ENCODE measurements at regions not wholly inside any gene's neighbourhood (a gene's known extent, or its start where the extent isn't known, plus 50 kb on each side); places are given as distances from the start of the nearest gene placed in this dataset.

GRCh38 chr3:18076301-18076700, 333.9 kb upstream of the TBC1D5 start:
- Mint-ChIP-seq H3K36me3 (no peaks in the 10 kb centered on the region), H3K4me1 (peaks cover 9% of the 10 kb centered on the region), H3K27ac (no peak overlapping the region), H3K27me3 (peaks cover 8% of the 10 kb centered on the region), H3K4me3 (no peak overlapping the region), H3K9me3 (no peaks in the 10 kb centered on the region)
- no peak for DNase-seq

- DNase-seq = no peak
- Mint-ChIP-seq H3K27me3 (peaks cover 8% of the 10 kb centered on the region), H3K9me3 (no peaks in the 10 kb centered on the region), H3K4me3 (no peak overlapping the region), H3K36me3 (no peaks in the 10 kb centered on the region), H3K4me1 (peaks cover 9% of the 10 kb centered on the region), H3K27ac (no peak overlapping the region)
Observed at GRCh38 chr3:18075799-18076198, 333.4 kb upstream of the TBC1D5 start.

- DNase-seq = no peak
- H3K36me3 Mint-ChIP-seq = no peaks in the 10 kb centered on the region
- H3K4me3 Mint-ChIP-seq = no peak overlapping the region
- peaks cover 5% of the 10 kb centered on the region for H3K4me1 Mint-ChIP-seq
- H3K9me3 Mint-ChIP-seq = no peaks in the 10 kb centered on the region
- no peaks in the 10 kb centered on the region for H3K27me3 Mint-ChIP-seq
- no peak overlapping the region for H3K27ac Mint-ChIP-seq
Observed at GRCh38 chr3:18071833-18072232, 329.4 kb upstream of the TBC1D5 start.

GRCh38 chr3:18070944-18071343, 328.5 kb upstream of the TBC1D5 start:
- Mint-ChIP-seq H3K4me3 (no peak overlapping the region), H3K27ac (no peak overlapping the region), H3K36me3 (no peaks in the 10 kb centered on the region), H3K4me1 (peaks cover 2% of the 10 kb centered on the region), H3K9me3 (no peaks in the 10 kb centered on the region), H3K27me3 (no peaks in the 10 kb centered on the region)
- no peak for DNase-seq

- Mint-ChIP-seq H3K27me3 (no peaks in the 10 kb centered on the region), H3K27ac (no peak overlapping the region), H3K4me1 (peaks cover 2% of the 10 kb centered on the region), H3K9me3 (no peaks in the 10 kb centered on the region), H3K4me3 (no peak overlapping the region), H3K36me3 (no peaks in the 10 kb centered on the region)
- DNase-seq = no peak
Observed at GRCh38 chr3:18070231-18070630, 327.8 kb upstream of the TBC1D5 start.

- Mint-ChIP-seq H3K27me3 (no peaks in the 10 kb centered on the region), H3K36me3 (no peaks in the 10 kb centered on the region), H3K4me1 (peaks cover 2% of the 10 kb centered on the region), H3K27ac (no peak overlapping the region), H3K4me3 (no peak overlapping the region), H3K9me3 (peaks cover under 1% of the 10 kb centered on the region)
- no peak for DNase-seq
Observed at GRCh38 chr3:18069568-18069967, 327.1 kb upstream of the TBC1D5 start.

GRCh38 chr3:18066899-18067582, 324.6 kb upstream of the TBC1D5 start:
- no peak for DNase-seq
- H3K4me1 Mint-ChIP-seq = peaks cover 2% of the 10 kb centered on the region
- peaks cover 2% of the 10 kb centered on the region for H3K9me3 Mint-ChIP-seq
- H3K27me3 Mint-ChIP-seq = no peaks in the 10 kb centered on the region
- H3K27ac Mint-ChIP-seq = no peak overlapping the region
- H3K4me3 Mint-ChIP-seq = no peak overlapping the region
- no peaks in the 10 kb centered on the region for H3K36me3 Mint-ChIP-seq

GRCh38 chr3:18064586-18064985, 322.2 kb upstream of the TBC1D5 start:
- no peaks in the 10 kb centered on the region for H3K36me3 Mint-ChIP-seq
- H3K4me1 Mint-ChIP-seq = no peaks in the 10 kb centered on the region
- H3K4me3 Mint-ChIP-seq = no peak overlapping the region
- no peaks in the 10 kb centered on the region for H3K27me3 Mint-ChIP-seq
- DNase-seq = no peak
- H3K9me3 Mint-ChIP-seq = peaks cover 2% of the 10 kb centered on the region
- no peak overlapping the region for H3K27ac Mint-ChIP-seq

- H3K4me3 Mint-ChIP-seq = no peak overlapping the region
Observed at GRCh38 chr3:18062657-18063025, 320.2 kb upstream of the TBC1D5 start.

GRCh38 chr3:18061737-18062656, 319.6 kb upstream of the TBC1D5 start:
- no peak for DNase-seq
- Mint-ChIP-seq H3K36me3 (no peaks in the 10 kb centered on the region), H3K27ac (no peak overlapping the region), H3K4me1 (no peaks in the 10 kb centered on the region), H3K9me3 (peaks cover 2% of the 10 kb centered on the region), H3K27me3 (no peaks in the 10 kb centered on the region), H3K4me3 (no peak overlapping the region)

More at GRCh38 chr3:18062657-18063025, 320.2 kb upstream of the TBC1D5 start:
- Mint-ChIP-seq H3K9me3 (peaks cover 2% of the 10 kb centered on the region), H3K36me3 (no peaks in the 10 kb centered on the region), H3K4me1 (no peaks in the 10 kb centered on the region), H3K27ac (no peak overlapping the region), H3K27me3 (no peaks in the 10 kb centered on the region)
- no peak for DNase-seq

GRCh38 chr3:18058666-18059065, 316.2 kb upstream of the TBC1D5 start:
- no peak for DNase-seq
- Mint-ChIP-seq H3K4me1 (no peaks in the 10 kb centered on the region), H3K36me3 (peaks cover 2% of the 10 kb centered on the region), H3K27me3 (no peaks in the 10 kb centered on the region), H3K4me3 (no peak overlapping the region), H3K27ac (no peak overlapping the region), H3K9me3 (peaks cover 16% of the 10 kb centered on the region)

GRCh38 chr3:18057471-18058091, 315.1 kb upstream of the TBC1D5 start:
- no peak for DNase-seq
- no peaks in the 10 kb centered on the region for H3K27me3 Mint-ChIP-seq
- H3K36me3 Mint-ChIP-seq = peaks cover 2% of the 10 kb centered on the region
- H3K9me3 Mint-ChIP-seq = peaks cover 16% of the 10 kb centered on the region
- H3K27ac Mint-ChIP-seq = no peak overlapping the region
- H3K4me3 Mint-ChIP-seq = no peak overlapping the region
- no peaks in the 10 kb centered on the region for H3K4me1 Mint-ChIP-seq

- DNase-seq = no peak
- Mint-ChIP-seq H3K27me3 (no peaks in the 10 kb centered on the region), H3K36me3 (peaks cover 2% of the 10 kb centered on the region), H3K27ac (no peak overlapping the region), H3K9me3 (peaks cover 16% of the 10 kb centered on the region), H3K4me1 (no peaks in the 10 kb centered on the region), H3K4me3 (no peak overlapping the region)
Observed at GRCh38 chr3:18054625-18055024, 312.2 kb upstream of the TBC1D5 start.

- no peak overlapping the region for H3K27ac Mint-ChIP-seq
- H3K27me3 Mint-ChIP-seq = peaks cover 3% of the 10 kb centered on the region
- H3K9me3 Mint-ChIP-seq = peaks cover 13% of the 10 kb centered on the region
Observed at GRCh38 chr3:18051306-18051705, 308.9 kb upstream of the TBC1D5 start.

GRCh38 chr3:18049096-18049495, 306.7 kb upstream of the TBC1D5 start:
- Mint-ChIP-seq H3K4me1 (no peaks in the 10 kb centered on the region), H3K27ac (no peak overlapping the region), H3K9me3 (no peaks in the 10 kb centered on the region), H3K36me3 (no peaks in the 10 kb centered on the region), H3K4me3 (no peak overlapping the region), H3K27me3 (peaks cover 3% of the 10 kb centered on the region)
- no peak for DNase-seq

More at GRCh38 chr3:18051306-18051705, 308.9 kb upstream of the TBC1D5 start:
- Mint-ChIP-seq H3K4me1 (no peaks in the 10 kb centered on the region), H3K4me3 (no peak overlapping the region), H3K36me3 (peaks cover under 1% of the 10 kb centered on the region)
- DNase-seq = no peak
